ENCODE measurements at regions not wholly inside any gene's neighbourhood (a gene's known extent, or its start where the extent isn't known, plus 50 kb on each side); places are given as distances from the start of the nearest gene placed in this dataset.
"Not testable (repeated sequence)": the region's sequence is repeated elsewhere in the genome, so short reads cannot be mapped to it uniquely, and the experiment has no call there.

DNA sequence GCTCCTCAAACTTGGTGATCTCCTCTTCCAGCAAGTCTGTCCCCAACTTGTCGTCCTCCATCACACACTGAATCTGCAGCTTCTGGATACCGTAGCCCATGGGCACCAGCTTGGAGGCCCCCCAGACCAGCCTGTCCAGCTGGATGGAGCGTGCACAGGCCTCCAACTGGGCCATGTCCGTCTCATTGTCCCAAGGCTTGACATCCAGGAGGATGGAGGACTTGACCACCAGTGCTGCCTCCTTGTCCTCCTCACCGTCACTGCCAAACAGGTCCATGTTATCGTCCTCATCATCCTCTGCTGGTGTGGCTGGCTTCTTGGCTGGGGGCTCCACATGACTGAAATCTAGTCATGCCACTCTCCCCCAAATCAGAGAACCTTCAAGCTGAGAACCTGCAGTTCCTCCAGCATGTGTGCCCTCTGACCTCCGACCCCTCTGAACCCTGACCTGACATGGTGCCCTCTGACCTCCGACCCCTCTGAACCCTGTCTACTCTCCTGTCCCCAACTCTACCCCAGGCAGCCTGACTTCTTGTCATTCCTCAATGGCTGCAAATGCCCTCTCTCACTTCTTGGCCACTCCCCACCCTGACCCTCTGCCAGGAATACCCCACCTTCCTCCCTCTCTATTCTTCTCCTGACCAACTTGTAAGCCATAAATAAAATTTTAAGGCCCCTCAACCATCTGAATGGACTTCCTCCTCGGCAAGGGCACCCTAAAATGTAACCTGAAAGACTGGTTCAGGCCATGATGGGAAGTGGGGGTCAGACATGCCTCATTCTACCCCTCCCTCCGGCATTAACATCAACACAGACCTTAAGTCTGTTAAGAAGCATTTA is 275.7 kb upstream of the C1orf174 start:
- no peak for DNase-seq

DNA sequence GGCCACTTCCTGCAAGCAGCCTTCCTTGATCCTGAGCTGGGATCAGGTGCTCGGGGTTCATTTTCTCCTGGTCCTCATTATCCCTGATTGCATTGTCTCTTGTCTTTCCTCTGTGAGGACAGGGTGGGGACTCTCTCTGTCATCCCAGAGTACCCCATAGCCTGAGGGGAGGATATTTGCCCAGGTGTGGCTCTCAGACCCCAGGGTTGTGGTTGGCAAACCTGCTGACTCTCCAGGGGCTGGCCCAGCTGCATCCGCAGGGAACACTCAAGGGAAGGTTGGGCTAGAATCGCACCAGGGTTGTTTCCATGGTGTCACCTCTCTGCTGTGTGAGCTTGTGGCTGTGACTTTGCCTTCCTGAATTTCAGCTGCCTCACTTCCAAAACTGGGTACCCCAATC is 276.8 kb upstream of the C1orf174 start:
- DNase-seq = no peak

GRCh38 chr1:4177425-4178150 is 277.5 kb upstream of the C1orf174 start:
- no peak for DNase-seq

DNA sequence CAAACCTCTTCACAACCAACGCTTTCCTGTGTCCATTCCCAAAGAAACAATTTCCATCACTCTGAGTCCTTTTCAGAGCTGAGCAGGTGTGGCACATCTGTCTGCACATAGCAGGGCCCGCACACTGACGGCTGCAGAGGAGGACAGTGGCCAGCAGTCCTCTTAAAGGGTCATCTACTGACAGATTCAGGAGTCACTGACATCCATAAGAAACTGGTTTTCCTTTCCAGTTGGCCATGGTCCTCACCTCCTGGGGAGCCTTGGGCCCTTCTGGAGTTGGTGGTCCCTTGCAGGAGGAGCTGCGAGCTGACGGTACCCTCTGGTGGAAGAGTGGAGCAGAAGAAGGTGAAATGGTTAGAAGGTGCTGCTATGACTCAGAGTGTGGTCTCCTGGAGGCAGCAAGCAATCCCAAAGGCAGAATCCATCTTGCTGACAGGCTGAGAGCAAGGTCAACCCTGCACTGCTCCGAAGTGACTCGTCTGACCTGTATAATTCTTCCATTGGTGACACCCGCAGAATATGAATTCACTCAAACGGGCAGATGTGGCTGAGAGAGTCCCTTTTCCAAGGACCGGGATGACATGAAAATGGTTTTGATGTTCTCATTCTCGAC is 278.5 kb upstream of the C1orf174 start:
- DNase-seq = no peak

DNA sequence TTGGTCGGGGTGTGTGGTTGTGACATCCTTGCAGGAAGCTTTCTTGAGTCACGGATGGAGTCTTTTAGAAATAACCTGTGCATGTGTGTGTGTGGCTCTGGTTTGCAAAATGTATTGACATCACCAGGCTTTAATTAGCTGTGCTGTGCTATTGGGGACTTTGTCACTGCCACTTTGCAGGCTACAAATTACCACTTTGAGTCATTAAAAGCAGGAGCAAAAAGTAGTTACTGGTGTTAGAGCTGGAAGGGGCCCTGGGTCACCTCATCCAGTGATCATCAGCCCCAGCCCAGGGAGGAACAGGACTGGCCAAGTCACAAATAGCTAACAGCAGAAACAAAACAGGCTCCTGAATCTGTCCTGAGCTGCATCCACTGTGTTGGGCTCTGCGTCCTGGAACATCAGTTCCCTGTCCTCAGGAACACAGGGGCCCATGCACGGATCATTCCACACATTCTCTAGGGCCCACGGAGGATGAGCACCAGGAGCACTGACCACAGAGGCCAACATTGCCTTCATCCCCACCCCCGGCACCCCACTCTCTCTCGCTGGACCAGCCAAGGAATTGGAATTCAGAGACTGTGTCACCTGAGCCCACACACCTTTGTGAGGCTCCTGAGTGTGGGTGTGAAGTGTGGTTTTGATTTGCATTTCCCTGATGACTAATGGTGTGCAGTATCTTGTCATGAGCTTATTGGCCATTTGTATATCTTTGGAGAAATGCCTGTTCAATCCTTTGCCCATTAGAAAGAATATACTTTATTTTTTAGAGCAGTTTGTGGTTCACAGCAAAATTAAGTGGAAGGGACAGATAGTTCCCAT is 280.1 kb upstream of the C1orf174 start:
- no peak for DNase-seq

GRCh38 chr1:4186486-4186885 is 286.4 kb upstream of the C1orf174 start:
- DNase-seq = not testable (repeated sequence)

DNA sequence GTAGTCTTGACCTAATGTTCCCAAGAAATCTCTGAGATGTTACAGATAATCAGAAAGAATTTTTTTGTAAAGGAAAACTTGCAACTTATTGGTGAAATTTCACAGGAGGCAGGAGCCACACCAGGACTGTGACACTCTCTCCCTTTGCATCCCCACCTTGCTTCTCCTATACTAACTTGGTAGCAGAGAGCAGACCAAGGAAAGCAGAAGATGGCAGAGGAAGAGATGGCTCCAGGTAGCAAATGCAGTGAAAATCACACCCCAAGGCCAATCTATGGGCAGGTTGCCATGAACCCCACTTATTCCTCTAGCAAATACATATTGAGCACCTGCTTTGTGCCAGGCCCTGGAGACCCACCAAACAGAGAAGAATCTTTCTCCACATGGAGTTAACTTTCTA is 303.4 kb upstream of the C1orf174 start:
- DNase-seq = no peak

GRCh38 chr1:4207183-4207582 is 307.1 kb upstream of the C1orf174 start:
- DNase-seq = no peak

- no peak for DNase-seq
Observed at GRCh38 chr1:4207842-4208692, 308.0 kb upstream of the C1orf174 start.

GRCh38 chr1:4210043-4210442 is 310.0 kb upstream of the C1orf174 start:
- no peak for DNase-seq

DNA sequence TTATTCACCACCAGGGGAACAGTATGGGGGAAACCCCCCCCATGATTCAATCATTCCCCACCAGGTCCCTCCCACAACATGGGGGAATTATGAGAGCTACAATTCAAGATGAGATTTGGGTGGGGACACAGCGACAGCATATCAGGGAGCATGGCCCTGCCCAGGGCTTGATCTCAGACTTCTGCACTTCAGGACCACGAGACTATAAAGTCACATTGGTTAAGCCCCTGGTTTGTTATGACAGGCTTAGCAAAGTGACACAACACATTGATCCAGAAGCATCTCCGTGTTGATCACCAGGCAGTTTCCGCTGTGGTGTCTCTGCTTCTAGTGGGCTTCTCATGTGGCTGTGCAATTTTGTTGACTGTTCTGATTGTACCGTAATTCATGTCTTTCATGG is 312.7 kb upstream of the C1orf174 start:
- no peak for DNase-seq

DNA sequence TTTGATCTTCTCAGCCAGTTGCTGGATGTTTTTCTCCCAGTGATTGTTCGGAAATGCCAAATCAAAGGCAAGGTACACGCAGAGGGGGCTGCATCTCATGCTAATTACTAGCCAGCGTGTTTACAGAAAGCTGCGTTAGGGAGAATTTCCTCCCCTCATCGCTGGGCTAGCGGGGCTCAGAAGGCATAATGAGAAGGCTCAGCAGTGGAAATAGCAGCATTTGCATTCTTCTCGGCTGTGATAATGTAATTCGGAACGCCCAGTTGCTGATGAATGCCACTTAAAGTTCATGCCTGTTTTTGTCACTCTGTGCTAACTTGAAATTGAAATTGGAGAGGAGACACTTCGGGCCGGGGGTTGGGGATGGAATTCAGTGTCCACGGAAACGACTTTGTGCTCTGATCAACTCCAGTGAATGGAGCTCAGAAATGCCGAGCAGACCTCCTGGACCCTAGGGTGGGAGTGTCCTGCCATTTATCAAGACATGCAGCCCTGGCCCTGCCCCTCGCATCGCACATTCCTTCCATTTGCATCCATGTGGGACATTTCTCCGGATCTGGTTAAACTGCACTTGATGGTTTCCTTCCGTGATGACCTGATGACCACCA is 313.4 kb upstream of the C1orf174 start:
- DNase-seq = no peak

GRCh38 chr1:4214826-4215225 is 314.8 kb upstream of the C1orf174 start:
- DNase-seq = no peak

- DNase-seq = no peak
Observed at GRCh38 chr1:4215391-4215790, 315.3 kb upstream of the C1orf174 start.

DNA sequence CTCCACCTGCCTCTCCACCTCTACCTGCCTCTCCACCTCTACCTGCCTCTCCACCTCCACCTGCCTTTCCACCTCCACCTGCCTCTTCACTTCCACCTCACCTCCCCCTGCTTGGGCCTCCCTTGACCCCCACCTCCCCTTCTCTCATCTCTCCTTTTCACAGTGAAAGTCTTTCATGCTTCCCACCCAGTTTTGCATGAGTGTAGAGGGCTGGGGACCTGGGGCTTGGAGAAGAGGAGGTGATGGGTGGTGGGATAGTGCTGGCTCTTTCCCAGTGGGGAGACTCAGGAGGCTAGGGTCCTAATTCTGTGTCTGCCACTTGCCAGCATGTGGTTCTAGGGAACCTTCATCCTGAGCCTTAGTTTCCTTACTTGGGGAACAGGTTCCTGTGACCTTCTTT is 316.2 kb upstream of the C1orf174 start:
- DNase-seq = no peak

DNA sequence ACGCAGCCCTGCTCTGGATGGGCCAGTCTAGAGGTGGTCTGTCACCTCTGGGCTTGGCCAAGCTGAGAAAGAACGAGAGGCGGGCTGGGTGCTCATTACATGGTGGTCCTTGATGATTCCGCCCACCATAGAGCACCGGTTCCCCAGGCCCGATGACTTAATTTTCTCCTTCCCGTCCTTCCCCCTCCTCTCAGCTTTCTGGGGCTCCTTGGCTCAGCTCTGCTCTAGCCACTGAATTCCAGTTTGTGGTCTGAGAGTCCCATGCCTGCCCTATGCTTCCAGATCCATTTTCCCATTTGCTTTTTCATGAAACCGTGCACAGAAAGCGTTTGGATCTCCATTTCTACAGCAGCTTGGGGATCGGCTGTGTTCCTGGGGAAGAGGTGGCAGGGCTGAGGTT is 318.5 kb upstream of the C1orf174 start:
- DNase-seq = no peak

DNA sequence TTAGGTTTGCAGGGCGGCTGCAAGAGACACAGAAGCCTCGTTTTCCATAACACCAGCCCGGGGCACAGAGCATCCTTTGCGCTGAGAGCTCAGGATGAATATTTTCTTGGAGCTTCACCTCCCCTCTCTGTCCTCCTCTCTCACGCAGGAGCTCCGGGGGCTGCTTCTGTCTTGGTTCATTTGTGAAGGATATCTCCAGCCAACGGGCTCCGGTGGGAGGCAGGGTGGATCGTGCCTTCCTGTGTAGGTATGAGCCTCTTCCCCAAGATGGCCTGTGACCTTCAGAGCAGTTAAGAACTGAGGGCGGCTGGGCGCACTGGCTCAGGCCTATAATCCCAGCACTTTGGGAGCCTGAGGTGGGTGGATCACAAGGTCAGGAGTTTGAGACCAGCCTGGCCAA is 319.0 kb upstream of the C1orf174 start:
- no peak for DNase-seq

DNA sequence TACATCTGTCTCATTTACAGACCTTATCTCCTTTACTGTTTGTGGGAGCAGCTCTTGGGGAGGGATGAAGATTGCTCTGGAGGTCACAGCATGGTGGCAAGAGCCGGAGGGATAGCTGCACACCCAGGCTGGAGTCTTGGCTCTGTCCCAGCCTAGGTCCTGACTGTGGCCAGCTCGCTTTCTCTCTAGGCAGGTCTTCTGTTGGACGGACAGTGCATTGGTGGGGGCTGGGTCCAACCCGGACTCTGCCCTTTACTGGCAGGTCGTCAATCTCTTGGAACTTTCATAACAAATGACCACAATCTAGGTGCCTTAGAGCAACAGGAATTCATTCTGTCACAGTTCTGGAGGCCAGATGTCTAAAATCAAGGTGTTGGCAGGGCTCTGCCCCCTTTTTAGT is 319.8 kb upstream of the C1orf174 start:
- no peak for DNase-seq

DNA sequence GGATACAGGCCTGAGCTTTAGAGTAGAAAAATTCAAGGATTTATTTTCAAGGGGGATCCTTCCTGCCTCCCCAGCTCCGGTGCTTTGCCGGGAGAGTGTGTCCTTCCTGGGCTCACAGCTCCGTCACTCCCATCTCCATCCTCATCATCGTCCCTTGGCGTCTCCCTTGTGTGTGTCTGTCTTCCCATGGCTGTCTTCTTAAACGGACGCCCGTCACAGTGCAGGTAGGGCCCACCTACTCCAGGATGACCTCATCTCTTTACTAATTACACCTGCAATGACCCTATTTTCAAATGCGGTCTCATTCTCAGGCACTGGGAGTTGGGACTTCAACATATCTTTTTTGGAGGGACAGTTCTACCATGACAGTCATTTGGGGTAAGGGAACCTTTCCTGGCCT is 320.3 kb upstream of the C1orf174 start:
- DNase-seq = no peak

DNA sequence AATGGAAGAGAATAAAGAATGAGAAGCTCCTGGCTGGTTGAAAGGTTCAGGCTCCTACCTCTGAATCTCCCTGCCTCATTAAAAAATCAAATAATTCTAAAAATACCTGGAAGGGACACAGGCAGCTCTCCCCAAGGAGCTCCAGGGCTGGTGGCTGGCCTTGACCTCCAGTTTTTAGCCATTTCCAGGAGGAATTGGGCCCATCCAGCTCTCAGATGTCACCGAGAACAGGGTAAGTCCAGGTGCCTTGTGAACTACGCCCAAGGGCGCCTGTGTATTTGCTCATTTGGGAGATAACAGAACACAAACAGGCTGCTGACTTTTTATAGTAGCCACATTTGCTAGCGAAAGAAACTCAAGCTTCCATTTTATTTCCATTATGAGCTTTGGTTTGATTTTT is 321.0 kb upstream of the C1orf174 start:
- DNase-seq = no peak

- DNase-seq = no peak
Observed at GRCh38 chr1:4224684-4225467, 324.8 kb upstream of the C1orf174 start.

Measured in NCI-H2029 treated with DMSO at 0.1 percent for 48 hours (cell line).